ENCODE measurements at regions not wholly inside any gene's neighbourhood (a gene's known extent, or its start where the extent isn't known, plus 50 kb on each side); places are given as distances from the start of the nearest gene placed in this dataset.

- no peaks in the 10 kb centered on the region for H3F3A ChIP-seq (ENCODE audit: low read depth)
- no peaks in the 10 kb centered on the region for H4K20me1 ChIP-seq (ENCODE audit: insufficient read depth, low read length, poor library complexity, severe bottlenecking)
- no peaks in the 10 kb centered on the region for H3K79me2 ChIP-seq (ENCODE audit: insufficient read depth, low read length)
- H3K27me3 ChIP-seq (ENCODE audit: insufficient read depth, low read length, poor library complexity, severe bottlenecking) = no peaks in the 10 kb centered on the region
- TF ChIP-seq EZH2phosphoT487 (IDR thresholded peaks at IDR 0.05; ENCODE audit: borderline replicate concordance) (no peak), CTCF (conservative IDR thresholded peaks at IDR 0.05; ENCODE audit: low read length) (no peak)
- H3K36me3 ChIP-seq (ENCODE audit: insufficient read depth, low read length) = no peaks in the 10 kb centered on the region
- peak overlapping the region; percentile 27; the same call in 1 of the 2 replicates for H2AFZ ChIP-seq (ENCODE audit: low read length)
- H3K4me2 ChIP-seq (ENCODE audit: low read depth, low read length, poor library complexity, severe bottlenecking) = peak overlapping the region; percentile 51
- H3K9me2 ChIP-seq (replicated peaks; ENCODE audit: low read depth, low read length) = no peaks in the 10 kb centered on the region
- peaks cover 7% of the 10 kb centered on the region for H3K4me1 ChIP-seq (ENCODE audit: insufficient read depth, low read length, poor library complexity, severe bottlenecking)
- H3K4me3 ChIP-seq (ENCODE audit: low read length, poor library complexity, severe bottlenecking) = no peak overlapping the region
- H3K9me3 ChIP-seq (ENCODE audit: insufficient read depth, low read depth, low read length) = no peaks in the 10 kb centered on the region
- H3K9ac ChIP-seq (ENCODE audit: low read depth, low read length, poor library complexity, severe bottlenecking) = no peak overlapping the region
Observed at GRCh38 chr5:1652873-1653697, 129.3 kb upstream of the LPCAT1 start.

GRCh38 chr5:1651971-1652872 lies 128.5 kb upstream of the LPCAT1 start:
- no peaks in the 10 kb centered on the region for H3F3A ChIP-seq (ENCODE audit: low read depth)
- no peaks in the 10 kb centered on the region for H4K20me1 ChIP-seq (ENCODE audit: insufficient read depth, low read length, poor library complexity, severe bottlenecking)
- H3K4me1 ChIP-seq (ENCODE audit: insufficient read depth, low read length, poor library complexity, severe bottlenecking) = peaks cover 7% of the 10 kb centered on the region
- H2AFZ ChIP-seq (ENCODE audit: low read length) = no peak overlapping the region
- H3K9me3 ChIP-seq (ENCODE audit: insufficient read depth, low read depth, low read length) = no peaks in the 10 kb centered on the region
- no peaks in the 10 kb centered on the region for H3K27me3 ChIP-seq (ENCODE audit: insufficient read depth, low read length, poor library complexity, severe bottlenecking)
- H3K36me3 ChIP-seq (ENCODE audit: insufficient read depth, low read length) = no peaks in the 10 kb centered on the region
- no peaks in the 10 kb centered on the region for H3K79me2 ChIP-seq (ENCODE audit: insufficient read depth, low read length)
- H3K4me2 ChIP-seq (ENCODE audit: low read depth, low read length, poor library complexity, severe bottlenecking) = no peak overlapping the region
- no peak overlapping the region for H3K4me3 ChIP-seq (ENCODE audit: low read length, poor library complexity, severe bottlenecking)
- H3K9me2 ChIP-seq (replicated peaks; ENCODE audit: low read depth, low read length) = no peaks in the 10 kb centered on the region
- no peak overlapping the region for H3K9ac ChIP-seq (ENCODE audit: low read depth, low read length, poor library complexity, severe bottlenecking)
- TF ChIP-seq CTCF (conservative IDR thresholded peaks at IDR 0.05; ENCODE audit: low read length) (no peak), EZH2phosphoT487 (IDR thresholded peaks at IDR 0.05; ENCODE audit: borderline replicate concordance) (no peak)

- Histone ChIP-seq H3K9me2 (replicated peaks; ENCODE audit: low read depth, low read length) (no peaks in the 10 kb centered on the region), H4K20me1 (ENCODE audit: insufficient read depth, low read length, poor library complexity, severe bottlenecking) (no peaks in the 10 kb centered on the region), H3K4me3 (ENCODE audit: low read length, poor library complexity, severe bottlenecking) (no peak overlapping the region), H3K4me2 (ENCODE audit: low read depth, low read length, poor library complexity, severe bottlenecking) (no peak overlapping the region), H3F3A (ENCODE audit: low read depth) (no peaks in the 10 kb centered on the region), H3K9me3 (ENCODE audit: insufficient read depth, low read depth, low read length) (no peaks in the 10 kb centered on the region), H3K4me1 (ENCODE audit: insufficient read depth, low read length, poor library complexity, severe bottlenecking) (peaks cover 7% of the 10 kb centered on the region), H2AFZ (ENCODE audit: low read length) (no peak overlapping the region), H3K36me3 (ENCODE audit: insufficient read depth, low read length) (no peaks in the 10 kb centered on the region), H3K27me3 (ENCODE audit: insufficient read depth, low read length, poor library complexity, severe bottlenecking) (no peaks in the 10 kb centered on the region), H3K79me2 (ENCODE audit: insufficient read depth, low read length) (no peaks in the 10 kb centered on the region), H3K9ac (ENCODE audit: low read depth, low read length, poor library complexity, severe bottlenecking) (no peak overlapping the region)
- TF ChIP-seq CTCF (conservative IDR thresholded peaks at IDR 0.05; ENCODE audit: low read length) = no peak
- no peak for TF ChIP-seq EZH2phosphoT487 (IDR thresholded peaks at IDR 0.05; ENCODE audit: borderline replicate concordance)
Observed at GRCh38 chr5:1651250-1651649, 127.5 kb upstream of the LPCAT1 start.
